GM12874 (cell line): ENCODE measurements at regions not wholly inside any gene's neighbourhood (a gene's known extent, or its start where the extent isn't known, plus 50 kb on each side); places are given as distances from the start of the nearest gene placed in this dataset.

Experiments
- TF ChIP-seq, protein P1 (sequence below): IDR thresholded peaks from 2 replicates; pipeline ENCODE4 v1.5.1; 2011; ENCODE audit warnings: low read depth, mild to moderate bottlenecking, control low read depth, low read length, moderate library complexity; ENCODE audit not compliant: insufficient read depth

DNA sequence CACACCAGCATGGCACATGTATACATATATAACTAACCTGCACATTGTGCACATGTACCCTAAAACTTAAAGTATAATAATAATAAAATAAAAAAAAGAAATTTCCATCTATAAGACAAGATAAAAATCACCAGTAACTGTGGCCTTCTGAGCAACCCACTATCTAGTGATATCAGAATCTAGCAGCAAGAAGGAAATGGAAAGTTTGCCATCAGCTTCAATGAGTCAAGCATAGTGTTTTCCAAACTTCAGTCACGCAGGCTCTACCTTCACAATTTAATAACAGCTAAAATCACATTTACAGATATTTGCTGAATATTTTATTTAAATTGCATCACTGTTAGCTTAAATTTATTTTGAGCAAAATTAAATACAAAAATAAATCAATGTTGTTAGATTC, 345.3 kb upstream of the CD180 start:
- TF ChIP-seq, protein P1, sequence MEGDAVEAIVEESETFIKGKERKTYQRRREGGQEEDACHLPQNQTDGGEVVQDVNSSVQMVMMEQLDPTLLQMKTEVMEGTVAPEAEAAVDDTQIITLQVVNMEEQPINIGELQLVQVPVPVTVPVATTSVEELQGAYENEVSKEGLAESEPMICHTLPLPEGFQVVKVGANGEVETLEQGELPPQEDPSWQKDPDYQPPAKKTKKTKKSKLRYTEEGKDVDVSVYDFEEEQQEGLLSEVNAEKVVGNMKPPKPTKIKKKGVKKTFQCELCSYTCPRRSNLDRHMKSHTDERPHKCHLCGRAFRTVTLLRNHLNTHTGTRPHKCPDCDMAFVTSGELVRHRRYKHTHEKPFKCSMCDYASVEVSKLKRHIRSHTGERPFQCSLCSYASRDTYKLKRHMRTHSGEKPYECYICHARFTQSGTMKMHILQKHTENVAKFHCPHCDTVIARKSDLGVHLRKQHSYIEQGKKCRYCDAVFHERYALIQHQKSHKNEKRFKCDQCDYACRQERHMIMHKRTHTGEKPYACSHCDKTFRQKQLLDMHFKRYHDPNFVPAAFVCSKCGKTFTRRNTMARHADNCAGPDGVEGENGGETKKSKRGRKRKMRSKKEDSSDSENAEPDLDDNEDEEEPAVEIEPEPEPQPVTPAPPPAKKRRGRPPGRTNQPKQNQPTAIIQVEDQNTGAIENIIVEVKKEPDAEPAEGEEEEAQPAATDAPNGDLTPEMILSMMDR = no peak

DNA sequence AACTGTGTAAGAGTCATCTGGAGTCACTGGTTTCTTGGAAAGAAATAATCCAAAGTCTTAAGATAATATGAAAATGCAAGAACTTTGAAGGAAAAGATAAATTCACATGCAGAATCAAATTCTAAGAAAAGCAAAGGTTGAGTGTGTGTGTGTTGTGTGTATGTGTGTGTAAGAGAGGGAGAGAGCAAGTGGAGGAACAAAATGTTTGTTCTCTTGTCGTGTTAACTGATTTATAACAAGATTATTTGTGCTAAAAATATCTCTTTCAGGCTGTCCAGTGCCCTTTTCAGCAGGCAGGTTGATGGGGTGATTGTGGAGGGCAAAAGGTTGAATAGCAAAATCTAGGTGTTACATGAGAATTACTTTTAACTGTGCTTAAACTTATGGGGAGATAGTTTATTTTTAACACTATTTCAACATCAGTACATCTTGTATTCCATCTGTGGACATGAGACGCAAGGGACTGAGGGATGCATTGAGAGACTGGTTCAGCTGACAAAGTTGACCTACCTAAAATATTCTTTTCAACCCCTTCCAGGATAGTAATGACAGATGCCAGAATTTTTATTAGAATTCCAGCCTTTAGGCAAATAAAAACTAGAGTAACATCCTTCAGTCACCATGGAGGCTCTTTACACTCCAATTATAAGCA, 342.4 kb upstream of the CD180 start:
- TF ChIP-seq, protein P1 = no peak

DNA sequence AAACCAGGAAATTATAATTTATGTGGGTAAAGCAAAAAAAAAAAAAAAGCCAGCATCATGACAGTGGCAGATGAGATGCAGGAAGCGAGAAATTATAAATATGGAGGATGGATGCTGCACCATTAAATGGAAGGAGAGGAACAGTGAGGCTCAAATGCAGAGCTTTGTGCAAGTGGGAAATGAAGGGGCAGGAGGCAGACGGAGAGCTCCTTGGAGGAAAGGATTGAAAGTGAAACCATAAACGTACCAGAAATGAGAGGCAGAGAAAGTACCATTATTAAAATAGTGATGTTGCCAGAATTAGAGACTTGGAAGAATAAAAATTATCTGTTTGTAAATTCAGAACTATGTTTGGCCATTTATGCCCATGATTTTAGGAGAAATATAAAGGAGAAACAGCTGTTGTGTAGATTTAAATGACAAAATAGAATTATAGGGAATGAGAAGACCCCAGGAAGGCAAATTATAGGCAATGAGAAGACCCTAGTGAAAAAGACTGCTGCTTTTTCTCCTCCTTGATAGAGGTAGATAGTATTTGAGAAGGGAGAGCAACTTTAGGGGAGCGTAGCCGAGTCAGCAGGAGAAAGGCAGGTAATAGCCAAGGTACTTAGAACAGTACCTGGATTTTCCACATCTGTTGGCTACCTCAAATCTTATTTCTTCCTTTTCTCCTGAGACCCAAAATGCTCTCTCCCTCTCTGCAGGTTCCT, 341.0 kb upstream of the CD180 start:
- TF ChIP-seq, protein P1 = no peak

DNA sequence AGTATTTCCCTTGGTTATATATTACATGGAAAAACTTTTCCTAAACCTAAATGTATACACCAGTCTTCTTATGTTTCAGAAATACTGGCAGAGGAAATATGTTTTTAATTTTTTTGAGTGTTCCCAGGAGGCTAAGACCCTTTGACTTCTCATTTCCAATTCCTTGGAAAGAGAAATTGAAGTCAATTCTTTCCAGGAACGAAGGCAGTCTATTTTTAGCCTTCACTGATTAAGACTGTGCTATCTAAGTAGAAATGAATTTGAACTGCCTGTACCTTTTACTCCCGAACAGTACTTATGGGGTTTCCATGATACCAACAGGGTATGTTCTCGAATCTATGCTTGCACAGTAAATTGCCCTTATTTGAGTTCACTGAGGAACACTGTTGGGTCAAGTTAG, 340.3 kb upstream of the CD180 start:
- TF ChIP-seq, protein P1 = no peak

DNA sequence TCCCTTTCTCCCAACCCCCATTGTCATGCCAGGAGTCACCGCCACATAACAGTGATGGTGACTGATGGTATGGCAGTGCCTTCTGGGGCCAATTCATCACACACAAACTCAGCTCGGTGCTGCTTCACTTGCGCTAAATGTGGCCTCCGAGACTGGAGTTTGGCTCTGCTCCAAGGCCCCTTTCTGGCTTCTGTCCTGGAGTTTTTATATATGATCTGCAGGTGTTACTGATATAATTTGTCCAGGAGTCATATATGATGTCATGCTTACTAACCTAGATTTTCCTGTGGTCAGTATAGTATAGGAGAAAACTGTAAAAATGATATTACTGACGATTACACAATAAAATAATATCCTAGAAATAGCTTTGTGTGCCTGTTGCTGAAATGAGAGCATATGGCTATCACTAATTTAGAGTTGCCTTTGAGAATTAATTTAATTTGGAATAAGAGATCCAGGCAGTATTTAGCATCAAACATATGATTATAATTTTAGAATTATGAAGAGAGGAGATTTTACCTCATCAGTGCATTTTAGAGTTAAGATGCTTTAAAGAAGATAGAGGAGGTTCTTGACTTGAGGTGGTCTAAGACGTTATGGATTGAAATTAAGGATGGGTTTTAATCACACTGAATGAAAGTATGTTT, 334.1 kb upstream of the CD180 start:
- TF ChIP-seq, protein P1 = no peak

DNA sequence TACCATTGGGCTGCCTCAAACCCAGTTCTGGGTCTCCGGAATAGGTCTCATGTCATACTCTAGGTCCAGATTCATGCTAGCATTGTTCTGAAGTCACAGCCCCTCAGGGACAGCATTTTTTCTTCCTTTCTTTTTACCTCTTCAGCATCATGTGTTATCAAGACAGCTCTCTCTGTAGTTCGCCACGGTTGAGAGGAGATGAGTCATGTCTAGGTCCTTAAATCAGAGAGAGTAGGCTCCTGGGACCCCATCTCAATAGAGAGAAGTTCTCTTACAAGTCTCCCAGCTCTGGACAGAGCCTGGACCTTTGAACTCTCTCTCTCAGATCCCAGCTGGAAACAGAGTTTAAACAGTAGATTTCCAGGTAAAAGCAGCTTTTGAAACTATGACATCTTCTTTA, 332.4 kb upstream of the CD180 start:
- TF ChIP-seq, protein P1 = no peak

DNA sequence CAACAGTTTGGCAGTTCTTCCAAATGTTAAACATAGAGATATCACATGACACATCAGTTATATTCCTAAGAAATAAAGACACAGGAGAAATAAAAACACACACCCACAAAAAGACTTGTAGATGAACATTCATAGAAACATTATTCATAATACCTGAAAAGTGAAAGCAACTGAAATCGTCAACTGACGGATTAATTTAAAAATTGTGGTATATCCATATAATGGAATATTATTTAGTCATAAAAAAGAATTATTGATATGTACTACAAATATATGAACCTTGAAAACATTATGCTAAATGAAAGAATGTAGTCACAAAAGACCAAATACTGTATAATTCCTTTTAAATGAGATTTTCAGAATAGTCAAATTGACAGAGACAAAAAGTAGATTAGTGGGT, 330.2 kb upstream of the CD180 start:
- TF ChIP-seq, protein P1 = no peak
